C4-2B (cell line): ENCODE measurements at regions not wholly inside any gene's neighbourhood (a gene's known extent, or its start where the extent isn't known, plus 50 kb on each side); places are given as distances from the start of the nearest gene placed in this dataset.
"Not testable (repeated sequence)": the region's sequence is repeated elsewhere in the genome, so short reads cannot be mapped to it uniquely, and the experiment has no call there.

Experiments
- H3K27ac ChIP-seq: fragments of 450-650 bp; 2 replicates; pipeline ENCODE4 v1.5.1; 2017
- CTCF ChIP-seq: fragments of 450-650 bp; conservative IDR thresholded peaks from 2 replicates; pipeline ENCODE4 v1.5.1; 2017; ENCODE audit warnings: mild to moderate bottlenecking
- ZFX ChIP-seq: fragments of 450-650 bp; IDR thresholded peaks from 2 replicates; pipeline ENCODE4 v1.6.1; 2017

GRCh38 chr5:50576265-50576664 is 90.2 kb upstream of the PARP8 start:
- TF ChIP-seq ZFX (no peak), CTCF (no peak)
- no peak overlapping the region for H3K27ac ChIP-seq

DNA sequence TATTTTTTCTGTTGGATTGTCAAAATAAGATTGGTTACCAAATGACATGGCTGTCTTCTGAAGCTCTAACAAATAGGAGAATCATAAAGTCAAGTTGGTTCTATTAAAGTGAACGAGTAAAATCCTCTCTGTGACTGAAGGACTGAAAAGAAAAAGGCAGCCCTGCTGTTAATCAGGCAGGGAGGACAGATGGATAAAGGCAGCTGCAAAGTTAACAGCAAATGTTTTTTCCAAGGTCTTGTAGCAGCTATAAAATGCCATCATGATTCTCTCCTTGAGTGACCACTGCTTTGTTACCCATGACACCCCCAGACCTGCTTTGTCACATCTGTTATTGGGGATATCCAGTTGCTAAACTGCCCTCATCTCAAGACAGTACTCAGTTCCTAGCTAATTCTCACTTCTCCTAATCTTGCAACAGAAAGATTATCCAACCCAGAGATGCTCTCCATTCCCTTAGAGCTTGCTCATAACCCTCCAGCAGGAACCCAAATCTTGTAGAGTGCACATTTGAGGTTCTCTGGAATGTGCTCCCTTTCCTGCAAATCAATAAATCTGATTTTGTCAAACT is 89.7 kb upstream of the PARP8 start:
- TF ChIP-seq CTCF, result no peak
- no peak for TF ChIP-seq ZFX
- H3K27ac ChIP-seq, result no peak overlapping the region

DNA sequence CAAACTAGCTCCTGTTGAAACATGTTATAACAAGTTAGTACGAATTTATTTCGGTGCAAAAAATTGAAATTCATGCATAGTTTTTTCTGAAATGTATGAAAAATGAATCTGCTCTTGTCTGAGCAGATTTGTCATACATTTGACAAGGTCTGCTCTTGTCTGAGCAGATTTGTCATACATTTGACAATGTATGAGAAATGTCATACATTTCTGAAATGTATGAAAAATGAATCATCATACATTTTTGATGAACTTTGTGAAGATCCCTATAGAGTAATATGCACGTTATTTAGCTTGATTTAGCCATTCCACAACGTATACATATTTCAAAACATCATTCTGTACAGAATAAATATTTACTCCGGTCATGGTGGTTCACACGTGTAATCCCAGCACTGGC is 85.9 kb upstream of the PARP8 start:
- TF ChIP-seq CTCF (no peak), ZFX (no peak)

DNA sequence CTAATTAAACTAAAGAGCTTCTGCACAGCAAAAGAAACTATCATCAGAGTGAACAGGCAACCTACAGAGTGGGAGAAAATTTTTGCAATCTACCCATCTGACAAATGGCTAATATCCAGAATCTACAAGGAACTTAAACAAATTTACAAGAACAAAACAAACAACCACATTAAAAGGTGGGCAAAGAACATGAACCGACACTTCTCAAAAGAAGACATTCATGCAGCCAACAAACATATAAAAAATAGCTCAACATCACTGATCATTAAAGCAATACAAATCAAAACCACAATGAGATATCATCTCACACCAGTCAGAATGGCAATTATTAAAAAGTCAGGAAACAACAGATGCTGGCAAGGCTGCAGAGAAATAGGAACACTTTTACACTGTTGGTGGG is 84.6 kb upstream of the PARP8 start:
- H3K27ac ChIP-seq, result not testable (repeated sequence)

More for the DNA sequence above, 85.9 kb upstream of the PARP8 start:
- H3K27ac ChIP-seq, result no peak overlapping the region

DNA sequence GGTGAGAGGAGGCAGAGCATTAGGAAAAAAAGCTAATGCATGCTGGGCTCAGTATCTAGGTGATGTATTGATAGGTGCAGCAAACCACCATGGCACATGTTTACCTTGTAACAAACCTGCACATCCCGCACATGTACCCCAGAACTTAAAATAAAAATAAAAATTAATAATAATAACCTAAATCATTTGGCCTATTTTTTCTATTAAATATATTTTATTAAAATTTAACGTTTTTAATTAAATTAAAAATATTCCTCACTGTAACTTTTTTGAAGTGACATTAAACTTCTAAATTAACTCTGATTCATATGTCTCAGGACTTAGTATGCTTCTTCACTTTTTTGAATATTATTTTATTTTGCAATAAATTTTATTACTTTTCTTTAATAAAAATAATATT is 83.7 kb upstream of the PARP8 start:
- TF ChIP-seq CTCF (no peak), ZFX (no peak)
- no peak overlapping the region for H3K27ac ChIP-seq

GRCh38 chr5:50583621-50584020 is 82.8 kb upstream of the PARP8 start:
- H3K27ac ChIP-seq, result no peak overlapping the region
- TF ChIP-seq CTCF (no peak), ZFX (no peak)

DNA sequence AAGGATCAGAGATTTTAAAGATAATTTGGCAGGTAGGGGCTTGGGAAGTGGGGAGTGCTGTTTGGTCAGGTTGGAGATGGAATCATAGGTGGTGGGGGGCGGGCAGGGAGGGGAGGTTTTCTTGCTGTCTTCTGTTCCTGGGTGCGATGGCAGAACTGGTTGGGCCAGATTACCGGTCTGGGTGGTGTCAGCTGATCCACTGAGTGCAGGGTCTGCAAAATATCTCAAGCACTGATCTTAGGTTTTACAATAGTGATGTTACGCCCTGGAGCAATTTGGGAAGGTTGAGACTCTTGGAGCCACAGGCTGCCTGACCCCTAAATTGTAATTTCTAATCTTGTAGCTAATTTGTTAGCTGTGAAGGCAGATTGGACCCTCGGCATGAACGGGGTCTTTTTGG is 78.0 kb upstream of the PARP8 start:
- not testable (repeated sequence) for H3K27ac ChIP-seq

- not testable (repeated sequence) for H3K27ac ChIP-seq
These were observed 75.8 kb upstream of the PARP8 start for GRCh38 chr5:50590444-50591189.

DNA sequence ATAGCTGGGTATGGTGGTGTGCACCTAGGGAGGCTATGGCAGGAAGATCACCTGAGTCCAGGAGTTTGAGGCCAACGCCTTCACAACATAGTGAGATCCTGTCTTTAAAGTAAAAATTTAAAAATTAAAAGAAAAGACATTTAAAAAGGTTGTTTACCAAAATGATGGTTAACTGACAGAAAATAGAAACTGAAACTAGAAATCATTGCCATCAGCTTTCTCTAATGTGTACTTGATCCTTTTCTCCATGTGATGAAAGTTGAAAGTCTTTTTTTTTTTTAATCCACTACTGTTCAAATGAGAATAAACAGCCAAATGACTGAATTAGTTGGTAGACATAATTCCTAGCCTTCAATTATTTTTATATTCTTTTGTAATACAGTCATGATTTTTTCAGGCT is 75.1 kb upstream of the PARP8 start:
- H3K27ac ChIP-seq, result not testable (repeated sequence)

DNA sequence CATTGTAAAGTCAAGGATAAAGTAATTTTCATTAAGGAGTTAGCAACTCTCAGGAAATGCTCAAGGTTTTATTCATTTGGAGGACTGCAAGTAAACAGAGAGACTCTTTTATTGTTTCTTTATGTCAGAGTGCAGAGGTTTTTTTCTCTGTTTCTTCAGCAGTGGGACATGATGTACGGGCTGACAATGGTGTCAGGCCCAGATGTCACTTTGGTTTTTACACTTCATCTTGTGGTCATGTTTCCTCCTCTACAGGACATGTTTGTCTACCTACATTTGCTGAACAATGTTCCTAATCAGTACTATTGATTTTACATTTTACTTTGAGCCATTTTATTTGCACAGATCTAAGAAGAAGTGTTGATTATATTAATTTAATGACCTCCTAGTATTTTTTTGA is 72.8 kb upstream of the PARP8 start:
- TF ChIP-seq ZFX (no peak), CTCF (no peak)
- H3K27ac ChIP-seq, result no peak overlapping the region
